Hepatocyte (in vitro differentiated cells): ENCODE measurements at regions not wholly inside any gene's neighbourhood (a gene's known extent, or its start where the extent isn't known, plus 50 kb on each side); places are given as distances from the start of the nearest gene placed in this dataset.

ENCODE experiments used
- DNase-seq: peaks from one replicate; pipeline ENCODE4 v3.0.0-alpha.2; 2016; ENCODE audit warnings: low spot score
- H2AFZ ChIP-seq: fragments of 200-600 bp; sonication (generic); 2 replicates; pipeline ENCODE4 v1.6.0; 2016; ENCODE audit warnings: antibody characterized with exemption, mild to moderate bottlenecking
- H3K27ac ChIP-seq: fragments of 200-600 bp; sonication (generic); 2 replicates; pipeline ENCODE4 v1.5.1; 2016; ENCODE audit warnings: mild to moderate bottlenecking
- H3K27me3 ChIP-seq: fragments of 200-600 bp; sonication (generic); 2 replicates; pipeline ENCODE4 v1.6.1; 2016
- H3K36me3 ChIP-seq: fragments of 200-600 bp; sonication (generic); replicated peaks from 2 replicates; pipeline ENCODE4 v1.5.1; 2016; ENCODE audit warnings: low read depth; ENCODE audit not compliant: insufficient read depth
- H3K4me1 ChIP-seq: fragments of 200-600 bp; sonication (generic); 2 replicates; pipeline ENCODE4 v1.5.1; 2016; ENCODE audit warnings: mild to moderate bottlenecking, moderate library complexity; ENCODE audit not compliant: insufficient read depth
- H3K4me2 ChIP-seq: fragments of 200-600 bp; sonication (generic); 2 replicates; pipeline ENCODE4 v1.6.0; 2016
- H3K4me3 ChIP-seq: fragments of 200-600 bp; sonication (generic); 2 replicates; pipeline ENCODE4 v1.5.1; 2016; ENCODE audit warnings: mild to moderate bottlenecking
- H3K79me2 ChIP-seq: fragments of 200-600 bp; sonication (generic); 2 replicates; pipeline ENCODE4 v1.6.0; 2017; ENCODE audit warnings: mild to moderate bottlenecking
- H3K9me2 ChIP-seq: fragments of 200-600 bp; sonication (generic); replicated peaks from 2 replicates; pipeline ENCODE4 v1.6.0; 2017; ENCODE audit warnings: mild to moderate bottlenecking; ENCODE audit not compliant: insufficient read depth
- H3K9me3 ChIP-seq: fragments of 200-600 bp; sonication (generic); 2 replicates; pipeline ENCODE4 v1.5.1; 2016; ENCODE audit warnings: low read depth, mild to moderate bottlenecking
- H4K20me1 ChIP-seq: fragments of 200-600 bp; sonication (generic); 2 replicates; pipeline ENCODE4 v1.6.0; 2016; ENCODE audit warnings: mild to moderate bottlenecking; ENCODE audit not compliant: insufficient read depth, poor library complexity, severe bottlenecking
- CTCF ChIP-seq: fragments of 200-600 bp; sonication (generic); IDR thresholded peaks from 2 replicates; pipeline ENCODE4 v1.5.1; 2016; ENCODE audit warnings: antibody characterized with exemption, mild to moderate bottlenecking; ENCODE audit not compliant: poor library complexity
- EZH2 ChIP-seq: fragments of 200-600 bp; sonication (generic); IDR thresholded peaks from 2 replicates; pipeline ENCODE4 v1.6.1; 2016; ENCODE audit warnings: antibody characterized with exemption, mild to moderate bottlenecking, borderline replicate concordance
- EZH2phosphoT487 ChIP-seq: fragments of 200-600 bp; sonication (generic); IDR thresholded peaks from one replicate; pipeline ENCODE4 v1.6.1; 2018; ENCODE audit warnings: antibody characterized with exemption, mild to moderate bottlenecking, low read depth, moderate library complexity; ENCODE audit not compliant: unreplicated experiment, severe bottlenecking
- WGBS: methylation state at CpG from one replicate; pipeline ENCODE4 v1.1.6; 2016; ENCODE audit warnings: low lambda C conversion rate; ENCODE audit errors: missing lambda C conversion rate; 5-methylcytosine and 5-hydroxymethylcytosine counted together

GRCh38 chr5:120767178-120767820, 303.2 kb downstream of the PRR16 start:
- H3K27ac ChIP-seq = no peak overlapping the region
- H2AFZ ChIP-seq = no peak overlapping the region
- no peak for DNase-seq
- H3K9me3 ChIP-seq = no peaks in the 10 kb centered on the region
- WGBS = 72% methylated on average over 1 of the region's 1 CpG
- H3K4me2 ChIP-seq = no peak overlapping the region
- no peaks in the 10 kb centered on the region for H3K36me3 ChIP-seq
- H3K4me1 ChIP-seq = no peaks in the 10 kb centered on the region
- no peaks in the 10 kb centered on the region for H3K27me3 ChIP-seq
- TF ChIP-seq EZH2phosphoT487 (no peak), CTCF (no peak), EZH2 (no peak)
- H3K9me2 ChIP-seq = no peaks in the 10 kb centered on the region
- H3K4me3 ChIP-seq = no peak overlapping the region
- no peaks in the 10 kb centered on the region for H4K20me1 ChIP-seq
- no peaks in the 10 kb centered on the region for H3K79me2 ChIP-seq

GRCh38 chr5:120769312-120769872, 305.3 kb downstream of the PRR16 start:
- Histone ChIP-seq H3K27ac (no peak overlapping the region), H3K27me3 (no peaks in the 10 kb centered on the region), H3K79me2 (no peaks in the 10 kb centered on the region), H3K9me3 (no peaks in the 10 kb centered on the region), H3K4me2 (no peak overlapping the region), H3K4me1 (no peaks in the 10 kb centered on the region), H3K9me2 (no peaks in the 10 kb centered on the region), H2AFZ (no peak overlapping the region), H4K20me1 (no peaks in the 10 kb centered on the region), H3K4me3 (no peak overlapping the region), H3K36me3 (no peaks in the 10 kb centered on the region)
- TF ChIP-seq EZH2phosphoT487 (no peak), CTCF (no peak), EZH2 (no peak)
- DNase-seq = no peak
- WGBS = 94% methylated on average over 2 of the region's 2 CpGs

- Histone ChIP-seq H3K79me2 (no peaks in the 10 kb centered on the region), H4K20me1 (no peaks in the 10 kb centered on the region), H3K9me3 (no peaks in the 10 kb centered on the region), H3K9me2 (no peaks in the 10 kb centered on the region), H3K4me3 (no peak overlapping the region), H2AFZ (no peak overlapping the region), H3K27me3 (no peaks in the 10 kb centered on the region), H3K4me2 (no peak overlapping the region), H3K36me3 (no peaks in the 10 kb centered on the region), H3K27ac (no peak overlapping the region), H3K4me1 (no peaks in the 10 kb centered on the region)
- DNase-seq = no peak
- TF ChIP-seq CTCF (no peak), EZH2 (no peak), EZH2phosphoT487 (no peak)
- WGBS = 88% methylated on average over 1 of the region's 1 CpG
Observed at GRCh38 chr5:120771202-120771601, 307.1 kb downstream of the PRR16 start.
